ENCODE measurements at regions not wholly inside any gene's neighbourhood (a gene's known extent, or its start where the extent isn't known, plus 50 kb on each side); places are given as distances from the start of the nearest gene placed in this dataset.

- Histone ChIP-seq H3K4me1 (ENCODE audit: control insufficient read depth, insufficient read depth, low read length) (no peaks in the 10 kb centered on the region), H3K9ac (ENCODE audit: extremely low read depth, low read length, poor library complexity, severe bottlenecking) (no peak overlapping the region), H3K27ac (ENCODE audit: low read depth, low read length) (peak overlapping the region; percentile 92), H3K4me3 (ENCODE audit: low read length) (no peak overlapping the region), H3K9me3 (ENCODE audit: control insufficient read depth, low read length) (no peaks in the 10 kb centered on the region), H3K27me3 (ENCODE audit: control insufficient read depth, insufficient read depth, low read length, poor library complexity, severe bottlenecking) (no peaks in the 10 kb centered on the region), H3K36me3 (ENCODE audit: control insufficient read depth, insufficient read depth, low read length) (no peaks in the 10 kb centered on the region)
- Mint-ChIP-seq H3K36me3 (ENCODE audit: low read depth) (no peaks in the 10 kb centered on the region), H3K4me3 (no peak overlapping the region), H3K4me1 (no peaks in the 10 kb centered on the region), H3K27ac (no peak overlapping the region), H3K27me3 (ENCODE audit: insufficient read depth) (no peaks in the 10 kb centered on the region), H3K9me3 (no peaks in the 10 kb centered on the region)
- TF ChIP-seq CTCF (conservative IDR thresholded peaks at IDR 0.05): no peak
- 77 to 91% methylated on average over 2 to 5 of the region's 5 CpGs for WGBS, 2 experiments (ENCODE audit: insufficient coverage in 1 of 2, insufficient read length in 1 of 2)
- DNase-seq: no peak
These were observed 672.6 kb upstream of the GYPC start for GRCh38 chr2:125983364-125983763.

GRCh38 chr2:126029316-126029715, 626.6 kb upstream of the GYPC start:
- no peaks in the 10 kb centered on the region for H3K27me3 Mint-ChIP-seq (ENCODE audit: insufficient read depth)
- Histone ChIP-seq H3K27ac (ENCODE audit: low read depth, low read length) (no peak overlapping the region), H3K36me3 (ENCODE audit: control insufficient read depth, insufficient read depth, low read length) (no peaks in the 10 kb centered on the region), H3K4me1 (ENCODE audit: control insufficient read depth, insufficient read depth, low read length) (no peaks in the 10 kb centered on the region), H3K27me3 (ENCODE audit: control insufficient read depth, insufficient read depth, low read length, poor library complexity, severe bottlenecking) (no peaks in the 10 kb centered on the region), H3K9me3 (ENCODE audit: control insufficient read depth, low read length) (peaks cover 14% of the 10 kb centered on the region), H3K9ac (ENCODE audit: extremely low read depth, low read length, poor library complexity, severe bottlenecking) (no peak overlapping the region), H3K4me3 (ENCODE audit: low read length) (no peak overlapping the region)
- no peak overlapping the region for H3K27ac Mint-ChIP-seq
- no peaks in the 10 kb centered on the region for H3K36me3 Mint-ChIP-seq (ENCODE audit: low read depth)
- H3K9me3 Mint-ChIP-seq: peaks cover 7% of the 10 kb centered on the region
- H3K4me1 Mint-ChIP-seq: peaks cover 4% of the 10 kb centered on the region
- no peak overlapping the region for H3K4me3 Mint-ChIP-seq
- TF ChIP-seq CTCF (conservative IDR thresholded peaks at IDR 0.05): peak; percentile 74
- peak; percentile 75 for DNase-seq

- no peak overlapping the region for H3K4me3 ChIP-seq (ENCODE audit: low read length)
- no peak for DNase-seq
- peaks cover under 1% of the 10 kb centered on the region for H3K9me3 ChIP-seq (ENCODE audit: control insufficient read depth, low read length)
- no peaks in the 10 kb centered on the region for H3K4me1 ChIP-seq (ENCODE audit: control insufficient read depth, insufficient read depth, low read length)
- 87% methylated on average over 2 of the region's 2 CpGs; no CpG with 5 or more reads in 1 of the 2 experiments for WGBS, 2 experiments (ENCODE audit: insufficient coverage in 1 of 2, insufficient read length in 1 of 2)
- peaks cover 3% of the 10 kb centered on the region for H3K4me1 Mint-ChIP-seq
- TF ChIP-seq CTCF (conservative IDR thresholded peaks at IDR 0.05): no peak
- no peaks in the 10 kb centered on the region for H3K36me3 ChIP-seq (ENCODE audit: control insufficient read depth, insufficient read depth, low read length)
- no peak overlapping the region for H3K27ac ChIP-seq (ENCODE audit: low read depth, low read length)
- no peak overlapping the region for H3K9ac ChIP-seq (ENCODE audit: extremely low read depth, low read length, poor library complexity, severe bottlenecking)
- no peak overlapping the region for H3K4me3 Mint-ChIP-seq
- no peaks in the 10 kb centered on the region for H3K27me3 ChIP-seq (ENCODE audit: control insufficient read depth, insufficient read depth, low read length, poor library complexity, severe bottlenecking)
- no peaks in the 10 kb centered on the region for H3K9me3 Mint-ChIP-seq
- no peaks in the 10 kb centered on the region for H3K27me3 Mint-ChIP-seq (ENCODE audit: insufficient read depth)
- H3K27ac Mint-ChIP-seq: no peak overlapping the region
- H3K36me3 Mint-ChIP-seq (ENCODE audit: low read depth): no peaks in the 10 kb centered on the region
These were observed 617.1 kb upstream of the GYPC start for GRCh38 chr2:126038861-126039260.
